Parathyroid adenoma (tissue), 2 donors: ENCODE measurements at regions not wholly inside any gene's neighbourhood (a gene's known extent, or its start where the extent isn't known, plus 50 kb on each side); places are given as distances from the start of the nearest gene placed in this dataset.

Experiments
- H2AFZ ChIP-seq: fragments of 300-600 bp; sonication (generic); one replicate; pipeline ENCODE4 v1.7.0; 2017; ENCODE audit warnings: antibody characterized with exemption, mild to moderate bottlenecking
- H3K27ac ChIP-seq: fragments of 300-600 bp; sonication (generic); one replicate; pipeline ENCODE4 v1.7.0; 2017
- H3K27me3 ChIP-seq: fragments of 300-600 bp; sonication (generic); one replicate; pipeline ENCODE4 v1.7.0; 2017; ENCODE audit warnings: low read length; ENCODE audit not compliant: control insufficient read depth, insufficient read depth
- H3K36me3 ChIP-seq: fragments of 300-600 bp; sonication (generic); one replicate; pipeline ENCODE4 v1.7.0; 2017; ENCODE audit warnings: low read length; ENCODE audit not compliant: control insufficient read depth, insufficient read depth
- H3K4me1 ChIP-seq: fragments of 300-600 bp; sonication (generic); one replicate; pipeline ENCODE4 v1.7.0; 2017; ENCODE audit warnings: control low read depth
- H3K4me2 ChIP-seq: fragments of 300-600 bp; sonication (generic); one replicate; pipeline ENCODE4 v1.7.0; 2017; ENCODE audit warnings: low read length
- H3K4me3 ChIP-seq: fragments of 300-600 bp; sonication (generic); one replicate; pipeline ENCODE4 v1.7.0; 2017; ENCODE audit warnings: low read depth, low read length
- H3K79me2 ChIP-seq: fragments of 300-600 bp; sonication (generic); one replicate; pipeline ENCODE4 v1.7.0; 2017; ENCODE audit warnings: control low read depth
- H3K9ac ChIP-seq: fragments of 300-600 bp; sonication (generic); one replicate; pipeline ENCODE4 v1.7.0; 2017; ENCODE audit warnings: mild to moderate bottlenecking
- H3K9me3 ChIP-seq: fragments of 300-600 bp; sonication (generic); one replicate; pipeline ENCODE4 v1.7.0; 2017; ENCODE audit warnings: low read length; ENCODE audit not compliant: control insufficient read depth
- CTCF ChIP-seq: fragments of 300-600 bp; sonication (generic); IDR thresholded peaks from one replicate; pipeline ENCODE4 v1.7.0; 2017; ENCODE audit warnings: antibody characterized with exemption, mild to moderate bottlenecking
- donor health status: primary hyperparathyroidism.

GRCh38 chr1:209057083-209057482, 526.4 kb upstream of the CAMK1G start:
- no peak overlapping the region for H3K27ac ChIP-seq
- H3K27me3 ChIP-seq, result no peaks in the 10 kb centered on the region
- no peak overlapping the region for H3K4me3 ChIP-seq
- TF ChIP-seq CTCF, result no peak
- no peaks in the 10 kb centered on the region for H3K4me1 ChIP-seq
- no peak overlapping the region for H3K9ac ChIP-seq
- H3K36me3 ChIP-seq, result no peaks in the 10 kb centered on the region
- H2AFZ ChIP-seq, result no peak overlapping the region
- no peak overlapping the region for H3K4me2 ChIP-seq
- no peaks in the 10 kb centered on the region for H3K9me3 ChIP-seq
- no peaks in the 10 kb centered on the region for H3K79me2 ChIP-seq

- no peaks in the 10 kb centered on the region for H3K36me3 ChIP-seq
- no peak overlapping the region for H3K4me3 ChIP-seq
- H3K79me2 ChIP-seq, result no peaks in the 10 kb centered on the region
- no peaks in the 10 kb centered on the region for H3K9me3 ChIP-seq
- H3K4me2 ChIP-seq, result no peak overlapping the region
- H2AFZ ChIP-seq, result no peak overlapping the region
- H3K27ac ChIP-seq, result no peak overlapping the region
- no peaks in the 10 kb centered on the region for H3K4me1 ChIP-seq
- H3K9ac ChIP-seq, result no peak overlapping the region
- no peaks in the 10 kb centered on the region for H3K27me3 ChIP-seq
- TF ChIP-seq CTCF, result no peak
Measured at GRCh38 chr1:209057901-209058300, 525.6 kb upstream of the CAMK1G start.

- no peaks in the 10 kb centered on the region for H3K4me1 ChIP-seq
- TF ChIP-seq CTCF, result no peak
- H3K27ac ChIP-seq, result no peak overlapping the region
- H3K9ac ChIP-seq, result no peak overlapping the region
- H3K4me2 ChIP-seq, result no peak overlapping the region
- no peaks in the 10 kb centered on the region for H3K79me2 ChIP-seq
- H2AFZ ChIP-seq, result no peak overlapping the region
- H3K9me3 ChIP-seq, result no peaks in the 10 kb centered on the region
- no peak overlapping the region for H3K4me3 ChIP-seq
- H3K36me3 ChIP-seq, result no peaks in the 10 kb centered on the region
- no peaks in the 10 kb centered on the region for H3K27me3 ChIP-seq
Measured at GRCh38 chr1:209059376-209059775, 524.1 kb upstream of the CAMK1G start.

- Histone ChIP-seq H3K27ac (no peak overlapping the region), H3K4me3 (no peak overlapping the region), H3K4me1 (no peaks in the 10 kb centered on the region), H3K36me3 (no peaks in the 10 kb centered on the region), H3K4me2 (no peak overlapping the region), H2AFZ (no peak overlapping the region), H3K9ac (no peak overlapping the region), H3K27me3 (no peaks in the 10 kb centered on the region), H3K79me2 (no peaks in the 10 kb centered on the region), H3K9me3 (no peaks in the 10 kb centered on the region)
- no peak for TF ChIP-seq CTCF
Measured at GRCh38 chr1:209059981-209060380, 523.5 kb upstream of the CAMK1G start.

- Histone ChIP-seq H3K27me3 (no peaks in the 10 kb centered on the region), H3K27ac (no peak overlapping the region), H2AFZ (no peak overlapping the region), H3K4me2 (no peak overlapping the region), H3K79me2 (no peaks in the 10 kb centered on the region), H3K4me3 (no peak overlapping the region), H3K36me3 (no peaks in the 10 kb centered on the region), H3K9me3 (no peaks in the 10 kb centered on the region), H3K9ac (no peak overlapping the region), H3K4me1 (no peaks in the 10 kb centered on the region)
- no peak for TF ChIP-seq CTCF
Measured at GRCh38 chr1:209062081-209062620, 521.4 kb upstream of the CAMK1G start.
